Suprapubic skin (tissue), 4 donors: ENCODE measurements at regions not wholly inside any gene's neighbourhood (a gene's known extent, or its start where the extent isn't known, plus 50 kb on each side); places are given as distances from the start of the nearest gene placed in this dataset.
"Not testable (repeated sequence)": the region's sequence is repeated elsewhere in the genome, so short reads cannot be mapped to it uniquely, and the experiment has no call there.

ENCODE experiments used
- DNase-seq, 2 donors: peaks; one replicate each; pipeline ENCODE4 v3.0.0-alpha.2; 2019; ENCODE audit warnings: low spot score in 2 of 2
- H3K27ac ChIP-seq: fragments of 200-600 bp; sonication (generic); one replicate; pipeline ENCODE4 v1.5.1; 2019
- H3K27me3 ChIP-seq: fragments of 200-600 bp; sonication (generic); one replicate; pipeline ENCODE4 v1.5.1; 2019
- H3K36me3 ChIP-seq: fragments of 200-600 bp; sonication (generic); one replicate; pipeline ENCODE4 v1.5.1; 2019
- H3K4me1 ChIP-seq: fragments of 200-600 bp; sonication (generic); one replicate; pipeline ENCODE4 v1.5.1; 2019
- H3K4me3 ChIP-seq: fragments of 200-600 bp; sonication (generic); one replicate; pipeline ENCODE4 v1.5.1; 2019; ENCODE audit warnings: mild to moderate bottlenecking
- H3K9me3 ChIP-seq: fragments of 200-600 bp; sonication (generic); one replicate; pipeline ENCODE4 v1.5.1; 2019
- CTCF ChIP-seq, 2 donors: fragments of 200-600 bp in 1 of 2; fragments of 450-650 bp in 1 of 2; sonication (generic) in 1 of 2; IDR thresholded peaks; one replicate each; pipeline ENCODE4 v1.5.1; 2016 to 2019; ENCODE audit warnings: antibody characterized with exemption in 2 of 2, mild to moderate bottlenecking in 1 of 2, moderate library complexity in 1 of 2
- EP300 ChIP-seq: sonication (generic); formaldehyde crosslinking; IDR thresholded peaks from one replicate; pipeline ENCODE4 v1.6.1; 2017; ENCODE audit warnings: antibody characterized with exemption
- POLR2A ChIP-seq, 2 donors: fragments of 450-650 bp; IDR thresholded peaks; one replicate each; pipeline ENCODE4 v1.6.1; 2017; ENCODE audit warnings: antibody characterized with exemption in 2 of 2, mild to moderate bottlenecking in 2 of 2, moderate library complexity in 2 of 2
- POLR2AphosphoS5 ChIP-seq, 3 donors: sonication (generic); formaldehyde crosslinking; IDR thresholded peaks; one replicate each; pipeline ENCODE4 v1.6.1; 2017; ENCODE audit warnings: antibody characterized with exemption in 3 of 3
- WGBS: methylation state at CpG from one replicate; pipeline ENCODE4 v1.1.5; 2018; 5-methylcytosine and 5-hydroxymethylcytosine counted together

GRCh38 chr16:13708347-13709120 is 211.4 kb upstream of the ERCC4 start:
- Histone ChIP-seq H3K27ac (no peak overlapping the region), H3K36me3 (no peaks in the 10 kb centered on the region), H3K27me3 (no peaks in the 10 kb centered on the region), H3K4me1 (no peaks in the 10 kb centered on the region), H3K9me3 (no peaks in the 10 kb centered on the region), H3K4me3 (no peak overlapping the region)
- DNase-seq, result no peak
- TF ChIP-seq EP300 (no peak), POLR2AphosphoS5 (IDR thresholded peaks at IDR 0.05) (no peak), POLR2A (IDR thresholded peaks at IDR 0.05) (no peak), CTCF (IDR thresholded peaks at IDR 0.05) (no peak)
- 11% methylated on average over 3 of the region's 3 CpGs for WGBS

- no peak for TF ChIP-seq CTCF (IDR thresholded peaks at IDR 0.05)
- TF ChIP-seq POLR2A (IDR thresholded peaks at IDR 0.05), result no peak
- TF ChIP-seq EP300, result no peak
- no peak for TF ChIP-seq POLR2AphosphoS5 (IDR thresholded peaks at IDR 0.05)
- WGBS, result 83% methylated on average over 6 of the region's 7 CpGs
These were observed 201.2 kb upstream of the ERCC4 start for GRCh38 chr16:13718748-13719147.

GRCh38 chr16:13727943-13728342 is 192.0 kb upstream of the ERCC4 start:
- TF ChIP-seq CTCF (IDR thresholded peaks at IDR 0.05) (no peak), EP300 (no peak), POLR2A (IDR thresholded peaks at IDR 0.05) (no peak), POLR2AphosphoS5 (IDR thresholded peaks at IDR 0.05) (no peak)
- no peak overlapping the region for H3K27ac ChIP-seq
- no peak overlapping the region for H3K4me3 ChIP-seq
- DNase-seq, result no peak
- H3K36me3 ChIP-seq, result no peaks in the 10 kb centered on the region
- H3K4me1 ChIP-seq, result no peaks in the 10 kb centered on the region
- peaks cover 17% of the 10 kb centered on the region for H3K9me3 ChIP-seq
- no peaks in the 10 kb centered on the region for H3K27me3 ChIP-seq
- WGBS, result 74% methylated on average over 3 of the region's 3 CpGs

More at GRCh38 chr16:13718748-13719147, 201.2 kb upstream of the ERCC4 start:
- no peak overlapping the region for H3K27ac ChIP-seq
- no peaks in the 10 kb centered on the region for H3K9me3 ChIP-seq
- H3K36me3 ChIP-seq, result no peaks in the 10 kb centered on the region
- no peaks in the 10 kb centered on the region for H3K4me1 ChIP-seq
- H3K27me3 ChIP-seq, result no peaks in the 10 kb centered on the region
- H3K4me3 ChIP-seq, result no peak overlapping the region
- no peak for DNase-seq

- TF ChIP-seq EP300 (no peak), POLR2A (IDR thresholded peaks at IDR 0.05) (no peak), CTCF (IDR thresholded peaks at IDR 0.05) (no peak), POLR2AphosphoS5 (IDR thresholded peaks at IDR 0.05) (no peak)
- peaks cover 4% of the 10 kb centered on the region for H3K9me3 ChIP-seq
- H3K36me3 ChIP-seq, result no peaks in the 10 kb centered on the region
- no peaks in the 10 kb centered on the region for H3K4me1 ChIP-seq
- no peak overlapping the region for H3K4me3 ChIP-seq
- no peaks in the 10 kb centered on the region for H3K27me3 ChIP-seq
- H3K27ac ChIP-seq, result no peak overlapping the region
- no peak for DNase-seq
- WGBS, result 47% methylated on average over 3 of the region's 3 CpGs
These were observed 186.4 kb upstream of the ERCC4 start for GRCh38 chr16:13733561-13733960.

GRCh38 chr16:13739621-13740373 is 180.2 kb upstream of the ERCC4 start:
- not testable (repeated sequence) for H3K27me3 ChIP-seq, H3K4me1 ChIP-seq, DNase-seq, H3K27ac ChIP-seq, H3K4me3 ChIP-seq, H3K9me3 ChIP-seq, H3K36me3 ChIP-seq
- WGBS, result 77% methylated on average over 14 of the region's 14 CpGs
